ENCODE measurements at regions not wholly inside any gene's neighbourhood (a gene's known extent, or its start where the extent isn't known, plus 50 kb on each side); places are given as distances from the start of the nearest gene placed in this dataset.

GRCh38 chr3:101170062-101170771 is 150.2 kb downstream of the IMPG2 start:
- H3K4me1 Mint-ChIP-seq (ENCODE audit: low read depth, unreplicated experiment), result no peaks in the 10 kb centered on the region
- ChIA-PET POLR2A (no interaction called here), CTCF (no interaction called here)
- H3K4me3 Mint-ChIP-seq (ENCODE audit: unreplicated experiment), result no peak overlapping the region
- BruUV-seq (replicated peaks), result no TSS peak
- Histone ChIP-seq H3K4me1 (no peaks in the 10 kb centered on the region), H3K36me3 (ENCODE audit: control insufficient read depth, insufficient read depth, low read length) (no peaks in the 10 kb centered on the region), H3K4me3 (ENCODE audit: low read depth, low read length) (no peak overlapping the region), H3K9me3 (no peaks in the 10 kb centered on the region), H3K27me3 (replicated peaks; ENCODE audit: control insufficient read depth, insufficient read depth, low read length) (no peaks in the 10 kb centered on the region)
- no peak overlapping the region for H3K27ac Mint-ChIP-seq (ENCODE audit: unreplicated experiment)
- no peaks in the 10 kb centered on the region for H3K9me3 Mint-ChIP-seq (ENCODE audit: unreplicated experiment)
- TF ChIP-seq CTCF (IDR thresholded peaks at IDR 0.05; ENCODE audit: insufficient read depth in 1 of 2, low read depth in 1 of 2, low read length in 1 of 2, severe bottlenecking in 1 of 2, unreplicated experiment in 1 of 2), result no peak
- intact Hi-C loops (cut with micrococcal nuclease; ENCODE audit: unreplicated experiment), result no loop called here
- peaks cover 6% of the 10 kb centered on the region for H3K27me3 Mint-ChIP-seq (ENCODE audit: insufficient read depth, unreplicated experiment)
- no peak for DNase-seq
- no peaks in the 10 kb centered on the region for H3K36me3 Mint-ChIP-seq (ENCODE audit: insufficient read depth, unreplicated experiment)

- ChIA-PET POLR2A (no interaction called here), CTCF (no interaction called here)
- Histone ChIP-seq H3K4me1 (no peaks in the 10 kb centered on the region), H3K9me3 (no peaks in the 10 kb centered on the region), H3K27me3 (replicated peaks; ENCODE audit: control insufficient read depth, insufficient read depth, low read length) (no peaks in the 10 kb centered on the region), H3K36me3 (ENCODE audit: control insufficient read depth, insufficient read depth, low read length) (no peaks in the 10 kb centered on the region), H3K4me3 (ENCODE audit: low read depth, low read length) (no peak overlapping the region)
- Mint-ChIP-seq H3K27ac (ENCODE audit: unreplicated experiment) (no peak overlapping the region), H3K4me3 (ENCODE audit: unreplicated experiment) (no peak overlapping the region), H3K9me3 (ENCODE audit: unreplicated experiment) (no peaks in the 10 kb centered on the region), H3K36me3 (ENCODE audit: insufficient read depth, unreplicated experiment) (no peaks in the 10 kb centered on the region), H3K4me1 (ENCODE audit: low read depth, unreplicated experiment) (no peaks in the 10 kb centered on the region), H3K27me3 (ENCODE audit: insufficient read depth, unreplicated experiment) (peaks cover 6% of the 10 kb centered on the region)
- no peak for TF ChIP-seq CTCF (IDR thresholded peaks at IDR 0.05; ENCODE audit: insufficient read depth in 1 of 2, low read depth in 1 of 2, low read length in 1 of 2, severe bottlenecking in 1 of 2, unreplicated experiment in 1 of 2)
- intact Hi-C loops (cut with micrococcal nuclease; ENCODE audit: unreplicated experiment), result no loop called here
- BruUV-seq (replicated peaks), result no TSS peak
- DNase-seq, result no peak
Measured at GRCh38 chr3:101169516-101169915, 150.9 kb downstream of the IMPG2 start.

DNA sequence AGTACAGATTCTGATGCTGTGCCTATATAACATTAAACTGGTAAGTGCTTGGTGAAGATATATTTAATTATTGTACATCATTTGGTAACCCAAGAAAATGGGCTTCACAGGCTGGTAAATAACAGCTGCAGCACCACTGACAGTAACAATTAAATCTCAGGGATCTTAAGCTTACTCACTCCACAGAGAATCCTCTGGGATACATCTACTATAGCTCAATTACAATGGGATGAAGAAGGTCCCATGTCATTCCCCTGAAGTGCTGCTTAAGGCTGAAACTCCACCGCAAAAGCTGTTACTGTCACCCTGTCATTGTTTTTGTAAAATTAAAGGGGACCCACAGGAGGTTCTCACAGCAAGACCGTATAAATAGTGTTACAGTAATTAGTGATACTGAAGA is 153.0 kb downstream of the IMPG2 start:
- H3K27ac Mint-ChIP-seq (ENCODE audit: unreplicated experiment), result no peak overlapping the region
- Histone ChIP-seq H3K4me1 (no peaks in the 10 kb centered on the region), H3K9me3 (no peaks in the 10 kb centered on the region), H3K36me3 (ENCODE audit: control insufficient read depth, insufficient read depth, low read length) (no peaks in the 10 kb centered on the region), H3K4me3 (ENCODE audit: low read depth, low read length) (no peak overlapping the region), H3K27me3 (replicated peaks; ENCODE audit: control insufficient read depth, insufficient read depth, low read length) (no peaks in the 10 kb centered on the region)
- no TSS peak for BruUV-seq (replicated peaks)
- H3K9me3 Mint-ChIP-seq (ENCODE audit: unreplicated experiment), result no peaks in the 10 kb centered on the region
- CTCF ChIA-PET, result no interaction called here
- POLR2A ChIA-PET, result no interaction called here
- intact Hi-C loops (cut with micrococcal nuclease; ENCODE audit: unreplicated experiment), result no loop called here
- H3K27me3 Mint-ChIP-seq (ENCODE audit: insufficient read depth, unreplicated experiment), result peaks cover 12% of the 10 kb centered on the region
- H3K4me1 Mint-ChIP-seq (ENCODE audit: low read depth, unreplicated experiment), result no peaks in the 10 kb centered on the region
- no peak for DNase-seq
- no peak overlapping the region for H3K4me3 Mint-ChIP-seq (ENCODE audit: unreplicated experiment)
- no peak for TF ChIP-seq CTCF (IDR thresholded peaks at IDR 0.05; ENCODE audit: insufficient read depth in 1 of 2, low read depth in 1 of 2, low read length in 1 of 2, severe bottlenecking in 1 of 2, unreplicated experiment in 1 of 2)
- H3K36me3 Mint-ChIP-seq (ENCODE audit: insufficient read depth, unreplicated experiment), result no peaks in the 10 kb centered on the region

Measured in Caco-2 (cell line).